PC-9 (cell line): ENCODE measurements at regions not wholly inside any gene's neighbourhood (a gene's known extent, or its start where the extent isn't known, plus 50 kb on each side); places are given as distances from the start of the nearest gene placed in this dataset.

Experiments used
- CTCF ChIP-seq: fragments of 200-600 bp; sonication (generic); conservative IDR thresholded peaks from 2 replicates; pipeline ENCODE4 v1.6.1; 2017; ENCODE audit warnings: mixed run types, antibody characterized with exemption, mild to moderate bottlenecking, moderate library complexity
- EZH2 ChIP-seq: fragments of 200-600 bp; sonication (generic); IDR thresholded peaks from 2 replicates; pipeline ENCODE4 v1.8.0; 2017; ENCODE audit warnings: antibody characterized with exemption, low read depth

- TF ChIP-seq CTCF (no peak), EZH2 (no peak)
These were observed 160.1 kb upstream of the TMC3 start for GRCh38 chr15:81534124-81534523.
